GM21737 (cell line): ENCODE measurements at regions not wholly inside any gene's neighbourhood (a gene's known extent, or its start where the extent isn't known, plus 50 kb on each side); places are given as distances from the start of the nearest gene placed in this dataset.
"Not testable (repeated sequence)": the region's sequence is repeated elsewhere in the genome, so short reads cannot be mapped to it uniquely, and the experiment has no call there.

Experiments used
- ATAC-seq: cut with Tn5 transposase; IDR thresholded peaks from one replicate; pipeline ENCODE4 v1.9.1; 2021; ENCODE audit warnings: mild to moderate bottlenecking, moderate library complexity; ENCODE audit not compliant: unreplicated experiment

DNA sequence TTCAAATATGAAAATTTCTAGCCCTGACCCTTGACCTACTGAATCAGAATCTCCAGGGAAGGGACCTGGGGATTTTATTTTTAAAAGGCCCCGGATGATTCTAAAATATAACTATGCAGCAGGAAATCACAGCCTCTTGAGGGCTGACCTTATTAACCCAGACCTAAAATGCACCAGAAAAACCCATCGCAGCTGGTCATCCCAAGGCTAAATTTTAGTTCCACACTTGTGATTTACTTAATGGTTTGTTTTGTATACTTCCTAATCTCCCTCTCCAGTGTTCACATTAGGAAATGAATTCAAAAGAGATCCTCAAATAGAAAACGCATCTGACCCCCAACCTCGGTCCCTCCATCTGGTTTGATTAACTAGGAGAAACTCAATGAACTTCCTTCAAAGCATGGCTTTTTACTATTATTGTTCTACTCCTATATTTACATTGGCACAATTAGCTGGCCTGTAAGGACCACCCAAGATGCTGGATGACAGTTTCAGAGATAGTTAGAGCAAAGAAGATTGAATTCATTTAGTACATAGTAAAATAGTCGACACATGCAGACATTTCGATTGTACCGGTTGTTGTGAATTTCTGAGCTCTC, 147.8 kb upstream of the MED14 start:
- no peak for ATAC-seq

DNA sequence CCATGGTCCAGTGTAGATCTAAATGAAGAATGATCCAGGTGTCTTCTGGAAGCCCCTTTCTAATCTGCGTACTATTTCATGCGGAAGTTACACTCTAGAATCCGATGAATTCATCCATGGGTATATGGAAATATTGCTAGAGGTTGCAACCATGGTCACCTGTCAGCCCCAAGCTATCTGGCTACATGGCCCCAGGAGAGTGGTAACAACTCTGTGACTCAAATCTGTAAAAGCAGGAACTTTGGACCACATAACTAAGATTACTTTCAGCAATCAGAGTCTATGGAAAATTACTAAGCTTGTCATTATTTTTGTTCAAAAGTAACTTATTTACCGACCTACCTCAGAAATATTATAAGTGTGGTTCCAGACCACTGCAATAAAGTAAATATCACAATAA, 150.6 kb upstream of the MED14 start:
- no peak for ATAC-seq

DNA sequence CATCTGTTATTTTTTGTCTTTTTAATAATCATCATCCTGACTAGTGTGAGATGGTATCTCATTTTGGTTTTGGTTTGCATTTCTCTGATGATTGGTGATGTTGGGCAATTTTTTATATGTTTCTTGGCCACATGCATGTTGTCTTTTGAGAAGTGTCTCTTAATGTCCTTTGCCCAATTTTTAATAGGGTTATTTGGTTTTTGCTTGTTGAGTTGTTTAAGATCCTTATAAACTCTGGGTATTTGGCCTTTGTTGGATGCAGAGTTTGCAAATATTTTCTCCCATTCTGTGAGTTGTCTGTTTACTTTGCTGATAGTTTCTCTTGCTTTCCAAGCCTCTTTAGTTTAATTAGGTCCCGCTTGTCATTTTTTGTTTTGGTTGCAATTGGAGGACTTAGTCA, 152.1 kb upstream of the MED14 start:
- ATAC-seq = no peak

DNA sequence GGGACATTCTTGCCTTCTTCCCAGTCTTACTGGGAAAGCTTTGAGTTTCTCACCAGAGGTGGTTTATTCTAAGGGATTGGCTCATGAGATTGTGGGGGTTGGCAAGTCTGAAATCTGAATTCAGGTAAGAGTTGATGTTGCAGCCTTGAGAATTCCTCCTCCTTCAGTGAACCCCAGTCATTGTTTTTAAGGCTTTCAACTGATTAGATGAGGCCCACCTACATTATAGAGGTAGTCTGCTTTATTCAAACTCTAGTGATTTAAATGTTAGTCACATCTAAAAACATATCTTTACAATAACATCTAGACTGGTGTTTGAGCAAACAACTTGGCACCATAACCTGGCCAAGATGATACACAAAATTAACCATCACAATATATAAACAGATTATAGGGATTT, 156.5 kb upstream of the MED14 start:
- no peak for ATAC-seq

DNA sequence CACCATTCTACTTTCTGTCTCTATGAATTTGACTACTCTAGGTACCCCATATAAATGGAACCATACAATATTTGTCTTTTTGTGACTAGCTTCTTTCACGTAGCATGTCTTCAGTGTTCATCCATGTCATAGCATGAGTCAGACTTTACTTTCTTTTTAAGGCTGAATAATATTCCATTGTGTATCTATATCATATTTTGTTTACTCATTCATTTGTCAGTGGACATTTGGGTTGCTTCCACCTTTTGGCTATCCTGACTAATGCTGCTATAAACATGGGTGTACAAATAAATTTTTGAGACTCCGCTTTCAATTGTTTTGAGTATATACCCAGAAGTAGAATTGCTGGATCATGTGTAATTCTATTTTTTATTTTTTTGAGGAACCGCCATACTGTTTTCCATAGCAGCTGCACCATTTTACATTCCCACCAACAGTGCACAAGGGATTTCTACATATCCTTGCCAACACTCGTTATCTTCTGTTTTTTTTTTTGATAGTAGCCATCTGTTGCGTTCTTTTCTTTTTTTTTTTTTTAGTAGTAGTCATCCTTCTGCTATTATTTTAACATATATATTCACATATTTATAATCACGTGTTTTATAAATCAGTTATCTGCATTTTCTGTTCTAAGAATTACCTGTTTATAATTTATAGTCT, 158.0 kb upstream of the MED14 start:
- no peak for ATAC-seq

DNA sequence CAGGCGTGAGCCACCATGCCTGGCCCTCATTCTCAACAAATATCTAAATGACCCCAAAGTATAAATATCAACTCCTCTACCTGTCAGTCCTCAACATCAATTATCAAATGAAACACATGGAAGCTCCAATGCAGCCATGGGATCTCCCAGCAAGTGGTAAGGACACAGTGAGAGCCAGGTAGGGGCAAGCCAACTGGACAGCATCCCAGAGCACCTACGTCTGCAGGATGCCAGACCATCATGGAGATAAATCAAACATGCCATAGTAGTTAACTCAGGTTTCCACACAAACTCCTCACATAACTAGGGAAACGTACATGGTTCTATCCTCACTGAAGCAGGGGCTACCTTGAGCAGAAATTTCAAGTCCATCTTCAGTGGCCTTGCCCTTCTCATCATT, 159.9 kb upstream of the MED14 start:
- ATAC-seq = no peak

DNA sequence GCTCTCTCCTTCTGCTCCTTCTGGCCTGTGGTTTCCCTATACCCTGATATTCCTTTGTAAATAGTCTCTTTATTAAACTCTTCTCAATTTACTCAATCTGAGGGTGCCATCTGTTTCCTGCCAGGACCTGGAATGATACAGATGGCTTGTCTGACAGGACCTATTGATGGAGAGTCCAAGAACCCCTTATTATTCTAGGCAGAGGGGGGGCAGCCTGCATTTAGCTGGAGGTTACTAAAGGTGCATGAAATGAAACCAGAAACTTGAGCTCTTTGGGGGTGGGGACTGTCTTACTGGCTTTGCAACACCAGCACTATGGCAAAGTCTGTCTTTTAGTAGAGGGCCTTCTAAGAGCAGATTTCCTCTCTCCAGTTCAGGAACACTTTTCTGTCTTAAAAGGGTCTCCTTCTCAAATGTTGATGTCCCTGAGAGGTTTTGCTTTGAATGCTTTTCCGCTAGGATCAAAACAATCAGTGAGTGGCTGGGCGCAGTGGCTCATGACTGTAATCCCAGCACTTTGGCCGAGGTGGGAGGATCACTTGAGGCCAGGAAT, 162.5 kb upstream of the MED14 start:
- no peak for ATAC-seq

DNA sequence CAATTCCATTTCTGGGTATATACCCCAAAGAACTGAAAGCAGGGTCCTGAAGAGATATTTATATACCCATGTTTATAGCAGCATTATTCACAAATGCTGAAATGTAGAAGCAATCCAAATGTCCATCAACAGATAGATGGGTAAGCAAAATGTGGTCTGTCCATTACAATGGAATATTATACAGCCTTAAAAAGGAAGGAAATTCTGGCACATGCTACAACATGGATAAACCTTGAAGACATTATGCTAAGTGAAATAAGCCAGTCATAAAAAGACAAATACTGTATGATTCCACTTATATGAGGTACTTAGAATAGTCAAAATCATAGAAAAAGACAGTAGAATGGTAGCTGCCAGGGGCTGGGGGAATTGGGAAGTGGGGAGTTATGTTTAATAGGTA, 169.4 kb upstream of the MED14 start:
- ATAC-seq = not testable (repeated sequence)

DNA sequence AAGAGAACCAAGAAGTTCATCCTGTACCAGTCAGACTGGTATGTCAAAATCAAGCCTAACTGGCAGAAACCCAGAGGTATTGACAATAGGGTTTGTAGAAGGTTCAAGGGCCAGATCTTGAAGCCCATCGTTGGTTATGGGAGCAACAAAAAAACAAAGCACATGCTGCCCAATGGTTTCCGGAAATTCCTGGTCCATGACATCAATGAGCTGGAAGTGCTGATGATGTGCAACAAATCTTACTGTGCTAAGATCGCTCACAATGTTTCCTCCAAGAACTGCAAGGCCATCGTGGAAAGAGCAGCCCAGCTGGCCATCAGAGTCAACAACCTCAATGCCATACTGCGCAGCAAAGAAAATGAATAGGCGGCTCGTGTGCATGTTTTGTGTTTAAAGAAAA, 172.7 kb upstream of the MED14 start:
- no peak for ATAC-seq

DNA sequence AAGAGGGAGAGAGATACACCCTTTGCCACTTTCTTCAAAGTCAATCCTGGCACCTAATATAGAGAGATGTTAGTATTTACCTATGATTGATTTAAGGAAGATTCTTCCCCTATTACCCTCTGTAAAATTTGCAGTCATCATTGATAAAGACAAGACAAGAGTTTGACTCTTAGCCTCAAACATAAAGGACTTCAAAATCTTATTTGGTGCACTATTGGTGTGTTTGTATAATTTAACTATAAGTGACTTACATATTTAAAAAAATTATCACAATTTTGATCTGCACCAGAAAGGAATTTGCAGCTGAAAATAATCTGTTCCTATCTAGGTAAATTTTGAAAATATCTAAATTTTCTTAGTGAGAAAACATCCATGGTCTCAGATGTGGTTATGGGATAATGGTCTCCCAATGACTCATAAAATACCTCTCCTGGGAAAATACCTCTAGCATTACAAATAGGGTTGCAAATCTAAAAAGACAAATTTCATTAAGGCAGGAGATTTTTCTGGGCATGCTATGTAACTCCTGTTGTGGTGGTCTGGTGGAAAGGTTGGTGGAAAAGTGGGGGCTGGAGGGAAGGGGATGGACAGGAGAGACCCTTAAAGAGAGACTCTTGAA, 173.6 kb upstream of the MED14 start:
- no peak for ATAC-seq

DNA sequence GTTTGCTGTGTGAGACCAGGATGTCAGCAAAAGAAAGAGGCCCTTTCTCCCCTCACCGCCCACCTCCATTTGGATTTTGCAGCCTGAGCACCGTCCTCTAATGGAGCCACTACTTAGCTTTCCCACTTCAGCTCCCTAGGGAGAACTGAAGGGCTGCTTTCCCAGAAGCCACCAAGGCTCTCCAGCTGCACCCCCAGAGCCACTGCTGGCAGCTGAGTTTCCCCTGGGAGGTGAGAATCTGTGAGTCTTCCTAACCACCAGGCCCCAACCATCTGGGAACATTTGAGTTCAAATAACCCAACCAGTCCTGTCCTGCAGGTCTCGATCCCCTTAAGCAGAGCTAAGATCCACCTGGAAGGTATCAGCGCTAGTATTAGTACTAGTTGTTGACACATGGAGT, 173.1 kb upstream of the USP9X start:
- no peak for ATAC-seq

DNA sequence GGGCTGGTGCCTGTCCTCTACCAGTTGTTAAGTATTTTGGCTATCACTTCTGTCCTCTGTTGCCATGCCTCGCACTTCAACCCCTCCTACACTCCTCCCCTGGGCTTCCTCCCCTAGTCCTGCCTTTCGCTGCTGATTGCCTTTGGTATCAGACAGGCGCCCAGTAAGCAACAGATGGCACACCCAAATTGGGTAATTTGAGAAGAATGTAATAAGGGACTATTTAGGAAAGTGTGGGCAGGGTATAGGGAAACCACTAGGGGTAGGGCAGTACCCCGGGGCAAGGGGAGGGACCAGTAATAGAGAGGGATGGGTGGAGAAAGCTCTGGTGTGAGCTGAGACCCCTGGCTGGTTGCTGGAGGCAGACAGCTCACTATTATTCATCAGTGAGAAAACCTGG, 172.7 kb upstream of the USP9X start:
- ATAC-seq = no peak

DNA sequence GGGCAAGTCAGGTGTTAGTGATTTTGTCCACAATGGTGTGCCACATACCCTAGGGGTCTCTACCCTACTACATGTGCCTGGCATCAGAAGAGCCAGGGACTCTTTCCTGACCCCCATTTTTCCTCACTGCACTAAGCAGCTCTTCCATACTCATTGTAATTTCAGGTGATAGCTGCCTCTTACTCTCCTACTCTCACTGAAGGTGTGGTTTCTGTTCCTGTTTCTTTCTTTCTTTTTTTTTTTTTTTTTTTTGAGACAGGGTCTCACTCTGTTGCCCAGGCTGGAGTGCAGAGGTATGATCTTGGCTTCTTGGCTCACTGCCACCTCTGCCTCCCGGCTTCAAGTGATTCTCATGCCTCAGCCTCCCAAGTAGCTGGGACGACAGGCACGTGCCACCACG, 164.9 kb upstream of the USP9X start:
- ATAC-seq = no peak

DNA sequence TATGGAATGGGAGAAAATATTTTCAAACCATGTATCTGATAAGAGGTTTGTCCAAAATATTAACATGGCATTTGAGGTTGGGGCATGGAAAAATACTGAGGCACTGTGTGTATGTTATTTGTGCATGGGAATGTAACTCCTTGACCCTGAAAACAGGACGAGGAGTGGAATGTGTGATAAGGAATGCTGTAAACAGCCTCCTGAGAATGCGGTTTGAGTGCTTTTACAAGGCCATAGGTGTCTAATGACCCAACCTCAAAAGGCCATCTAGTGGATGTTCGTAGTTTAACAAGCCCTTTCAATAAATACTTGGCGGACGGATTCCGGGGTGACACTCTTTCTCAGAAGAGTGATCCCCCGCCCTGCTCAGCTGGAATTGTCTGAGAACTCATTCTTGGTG, 162.9 kb upstream of the USP9X start:
- no peak for ATAC-seq

DNA sequence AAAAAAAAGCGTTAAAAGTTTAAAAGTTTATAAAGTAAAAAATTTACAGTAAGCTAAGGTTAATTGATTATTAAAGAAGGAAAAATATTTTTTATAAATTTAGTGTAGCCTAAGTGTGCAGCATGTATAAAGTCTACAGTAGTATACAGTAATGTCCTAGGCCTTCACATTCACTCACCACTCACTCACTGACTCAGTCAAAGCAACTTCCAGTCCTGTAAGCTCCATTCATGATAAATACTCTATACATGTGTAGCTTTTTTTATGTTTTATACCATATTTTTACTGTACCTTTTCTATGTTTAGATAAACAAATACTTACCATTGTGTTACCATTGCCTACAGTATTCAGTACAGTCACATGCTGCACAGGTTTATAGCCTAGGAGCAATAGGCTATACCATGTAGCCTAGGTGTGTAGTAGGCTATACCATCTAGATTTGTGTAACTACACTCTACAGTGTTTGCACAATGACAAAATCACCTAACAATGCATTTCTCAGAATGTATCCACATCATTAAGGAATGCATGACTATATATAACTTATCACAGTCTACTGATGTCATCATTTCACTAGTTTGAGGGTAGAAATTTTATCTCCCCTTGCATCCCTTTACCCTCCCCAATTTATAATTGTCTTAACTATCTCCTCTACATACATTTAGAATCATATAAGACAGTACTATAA, 158.4 kb upstream of the USP9X start:
- not testable (repeated sequence) for ATAC-seq

DNA sequence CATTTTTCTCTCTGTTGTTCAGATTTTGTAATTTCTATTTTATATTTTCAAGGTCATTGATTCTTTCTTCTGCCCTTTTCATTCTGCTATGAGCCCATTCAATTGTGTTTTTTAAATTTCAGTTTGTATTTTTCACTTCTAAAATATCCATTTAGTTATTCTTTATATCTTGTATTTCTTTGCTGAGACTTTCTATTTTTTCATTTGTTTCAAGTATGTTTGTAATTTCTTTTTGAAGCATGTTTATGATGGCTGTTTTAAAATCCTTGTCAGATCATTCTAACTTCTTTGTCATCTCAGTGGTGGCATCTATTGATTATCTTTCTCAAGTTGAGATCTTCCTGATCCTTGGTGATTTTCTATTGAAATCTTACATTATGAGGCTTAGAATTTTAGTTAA, 157.2 kb upstream of the USP9X start:
- no peak for ATAC-seq

DNA sequence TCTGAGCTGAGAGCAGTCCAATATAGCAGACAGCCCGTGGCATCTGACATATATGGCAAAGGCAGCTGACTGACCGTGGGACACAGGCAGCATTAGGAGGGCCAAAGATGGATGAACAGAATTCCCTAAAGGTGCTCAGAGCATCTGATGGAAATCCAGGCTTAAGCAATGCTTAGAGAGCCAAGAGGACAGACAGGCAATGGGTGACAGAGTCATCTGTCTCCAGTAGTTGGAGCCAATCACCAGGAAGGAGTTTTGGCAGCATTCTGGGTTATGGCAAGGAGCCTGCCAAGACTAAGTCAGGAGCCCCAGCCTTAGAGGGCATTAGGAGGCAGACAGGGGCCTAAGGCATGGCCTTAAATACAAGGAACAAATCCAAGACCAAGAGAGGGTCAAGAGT, 153.3 kb upstream of the USP9X start:
- no peak for ATAC-seq

DNA sequence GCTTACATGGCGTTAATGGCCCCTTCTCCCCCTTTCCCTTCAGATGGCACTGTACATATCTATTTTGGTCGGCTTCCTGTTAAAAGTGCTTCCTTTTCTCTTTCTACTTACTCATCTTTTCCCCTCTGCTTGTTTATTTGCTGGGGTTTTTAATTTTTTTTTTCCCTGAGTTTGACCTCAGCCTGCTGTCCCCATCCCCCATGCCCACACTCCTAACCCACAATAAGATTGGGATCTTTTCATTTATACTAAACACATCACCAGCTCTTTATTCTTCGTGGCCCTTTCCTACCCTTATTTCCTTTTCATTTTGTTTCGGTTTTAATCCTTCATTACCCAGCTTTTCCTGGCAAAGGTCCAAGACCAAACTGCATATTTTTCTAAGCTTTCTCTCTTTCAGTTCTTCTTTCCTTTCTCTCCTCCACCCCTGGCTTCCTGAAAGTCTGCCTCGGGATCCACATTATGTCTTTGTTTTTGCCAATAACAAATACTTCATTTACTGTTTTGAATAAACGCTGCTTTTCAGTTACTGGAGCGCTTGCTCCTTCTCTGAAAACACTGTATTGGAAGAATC, 152.0 kb upstream of the USP9X start:
- ATAC-seq = no peak

DNA sequence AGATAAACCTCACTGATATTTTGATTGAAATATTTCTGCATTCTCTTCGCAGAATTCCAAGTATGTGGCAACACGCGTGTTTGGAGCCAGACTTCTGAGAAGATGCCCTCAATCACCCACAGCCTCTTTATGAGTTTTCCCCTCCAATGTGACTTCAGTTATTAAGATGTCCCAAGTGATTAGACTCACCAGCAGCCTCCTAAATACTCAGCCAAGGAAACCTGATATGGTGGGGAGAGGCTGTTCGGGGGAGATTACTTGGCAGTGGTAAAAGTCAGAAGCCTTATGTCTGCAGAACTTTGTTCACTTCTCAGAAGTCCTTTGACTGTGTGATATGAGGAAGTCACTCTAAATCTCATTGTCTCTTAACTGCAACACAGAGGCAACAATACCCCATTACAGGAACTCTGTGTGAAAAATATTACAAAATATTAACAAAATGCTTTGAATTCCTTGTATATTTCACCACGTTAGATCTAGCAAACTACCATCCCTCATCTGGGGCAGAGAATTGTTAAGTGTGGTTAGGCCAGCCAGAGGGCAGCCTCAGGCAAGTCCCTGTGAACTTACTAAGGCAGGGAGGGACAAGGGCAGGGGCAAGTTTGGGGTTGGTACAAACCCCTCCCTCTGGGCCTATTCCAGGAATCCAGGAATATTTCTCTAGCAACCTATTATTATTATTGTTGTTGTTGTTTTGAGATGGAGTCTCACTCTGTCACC, 151.4 kb upstream of the USP9X start:
- no peak for ATAC-seq

DNA sequence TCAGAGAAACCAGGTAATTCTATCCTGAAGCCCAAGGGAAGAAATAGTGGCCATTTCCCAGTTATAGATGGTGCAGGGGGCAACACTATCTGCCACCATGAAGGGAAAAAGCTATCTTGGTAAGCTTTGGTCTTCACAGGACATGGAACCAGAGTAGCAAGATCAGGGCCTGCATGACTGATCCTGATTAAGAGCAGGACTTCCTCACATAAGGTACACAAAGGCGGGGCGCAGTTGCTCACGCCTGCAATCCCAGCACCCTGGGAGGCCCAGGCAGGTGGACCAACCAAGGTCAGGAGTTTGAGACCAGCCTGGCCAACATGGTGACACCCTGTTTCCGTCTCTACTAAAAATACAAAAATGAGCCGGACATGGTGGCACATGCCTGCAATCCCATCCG, 148.4 kb upstream of the USP9X start:
- ATAC-seq = no peak

DNA sequence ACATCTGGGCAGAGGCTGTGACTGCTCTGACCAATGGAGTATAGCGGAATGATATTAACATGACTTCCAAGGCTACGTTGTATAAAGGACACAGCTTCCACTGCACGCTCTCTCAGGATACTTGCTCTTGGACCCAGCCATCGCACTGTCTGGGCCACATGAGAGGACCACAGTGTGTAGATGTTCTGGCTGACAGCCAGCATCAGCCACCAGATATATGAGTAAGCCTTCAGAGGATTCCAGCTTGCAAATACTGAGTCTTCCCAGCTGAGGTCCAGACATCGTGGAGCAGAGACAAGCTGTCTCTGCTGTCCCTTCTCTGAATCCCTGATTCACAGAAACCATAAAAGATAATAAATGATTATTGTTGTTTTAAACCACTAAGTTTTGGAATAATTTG, 146.8 kb upstream of the USP9X start:
- ATAC-seq = no peak
